GM12891 (cell line): ENCODE measurements at regions not wholly inside any gene's neighbourhood (a gene's known extent, or its start where the extent isn't known, plus 50 kb on each side); places are given as distances from the start of the nearest gene placed in this dataset.
"Not testable (repeated sequence)": the region's sequence is repeated elsewhere in the genome, so short reads cannot be mapped to it uniquely, and the experiment has no call there.

ENCODE experiments used
- DNase-seq: peaks from one replicate; pipeline ENCODE4 v3.0.0; 2011; ENCODE audit warnings: low spot score; ENCODE audit not compliant: insufficient read length
- FAIRE-seq: peaks from 2 replicates; lab custom pipeline; 2011; peaks lifted over from hg19 to GRCh38; lab: Jason Lieb, UNC
- PAX5 ChIP-seq: IDR thresholded peaks from 2 replicates; pipeline ENCODE4 v1.6.1; 2011; ENCODE audit warnings: low read length, moderate library complexity, mild to moderate bottlenecking; ENCODE audit not compliant: insufficient read depth, severe bottlenecking
- POLR2A ChIP-seq: IDR thresholded peaks from 2 replicates; pipeline ENCODE4 v1.6.1; 2011; ENCODE audit warnings: low read depth, low read length, control low read depth
- POLR2AphosphoS5 ChIP-seq: IDR thresholded peaks from 2 replicates; pipeline ENCODE4 v1.6.1; 2011; ENCODE audit warnings: low read depth, low read length, control low read depth
- POU2F2 ChIP-seq: IDR thresholded peaks from 2 replicates; pipeline ENCODE4 v1.6.1; 2011; ENCODE audit warnings: low read depth, mild to moderate bottlenecking, control low read depth, low read length, moderate library complexity
- SPI1 ChIP-seq: IDR thresholded peaks from 2 replicates; pipeline ENCODE4 v1.6.1; 2011; ENCODE audit warnings: low read depth, low read length, control low read depth
- TAF1 ChIP-seq: IDR thresholded peaks from 2 replicates; pipeline ENCODE4 v1.6.1; 2011; ENCODE audit warnings: low read depth, low read length, control low read depth

GRCh38 chr16:77514500-77515220 is 79.8 kb upstream of the ADAMTS18 start:
- TF ChIP-seq PAX5 (no peak), POU2F2 (no peak)
- DNase-seq (no peak), FAIRE-seq (no peak)

- DNase-seq, FAIRE-seq: not testable (repeated sequence)
Observed at GRCh38 chr16:77525226-77525625, 90.4 kb upstream of the ADAMTS18 start.

- DNase-seq (no peak), FAIRE-seq (no peak)
- TF ChIP-seq POLR2A = no peak
- no peak for TF ChIP-seq PAX5
- no peak for TF ChIP-seq POU2F2
- no peak for TF ChIP-seq SPI1
- no peak for TF ChIP-seq TAF1
- TF ChIP-seq POLR2AphosphoS5 = no peak
Observed at GRCh38 chr16:77531752-77532151, 96.9 kb upstream of the ADAMTS18 start.

- TF ChIP-seq PAX5 (no peak), TAF1 (no peak), POLR2AphosphoS5 (no peak), SPI1 (no peak), POLR2A (no peak), POU2F2 (no peak)
- DNase-seq = no peak
- no peak for FAIRE-seq
Observed at GRCh38 chr16:77536809-77537208, 102.0 kb upstream of the ADAMTS18 start.

GRCh38 chr16:77539421-77540034 is 104.7 kb upstream of the ADAMTS18 start:
- DNase-seq (no peak), FAIRE-seq (no peak)
- TF ChIP-seq PAX5 (no peak), POLR2A (no peak), TAF1 (no peak), POLR2AphosphoS5 (no peak), POU2F2 (no peak), SPI1 (no peak)

GRCh38 chr16:77540646-77541045 is 105.8 kb upstream of the ADAMTS18 start:
- no peak for FAIRE-seq
- TF ChIP-seq POLR2A (no peak), POU2F2 (no peak)
- no peak for DNase-seq

- TF ChIP-seq PAX5 (no peak), POLR2AphosphoS5 (no peak), TAF1 (no peak), SPI1 (no peak), POU2F2 (no peak), POLR2A (no peak)
- DNase-seq (no peak), FAIRE-seq (no peak)
Observed at GRCh38 chr16:77541165-77541564, 106.3 kb upstream of the ADAMTS18 start.

- DNase-seq (no peak), FAIRE-seq (no peak)
- TF ChIP-seq POLR2AphosphoS5 = no peak
- TF ChIP-seq PAX5 = no peak
- no peak for TF ChIP-seq SPI1
- TF ChIP-seq POU2F2 = no peak
- TF ChIP-seq TAF1 = no peak
- no peak for TF ChIP-seq POLR2A
Observed at GRCh38 chr16:77548151-77548550, 113.3 kb upstream of the ADAMTS18 start.

- TF ChIP-seq SPI1 (no peak), POU2F2 (no peak), TAF1 (no peak), PAX5 (no peak), POLR2A (no peak), POLR2AphosphoS5 (no peak)
- DNase-seq = no peak
- no peak for FAIRE-seq
Observed at GRCh38 chr16:77548766-77549165, 113.9 kb upstream of the ADAMTS18 start.

- DNase-seq = no peak
- TF ChIP-seq POLR2A = no peak
- no peak for TF ChIP-seq TAF1
- no peak for FAIRE-seq
Observed at GRCh38 chr16:77549876-77550275, 115.0 kb upstream of the ADAMTS18 start.
